ENCODE measurements at regions not wholly inside any gene's neighbourhood (a gene's known extent, or its start where the extent isn't known, plus 50 kb on each side); places are given as distances from the start of the nearest gene placed in this dataset.

DNA sequence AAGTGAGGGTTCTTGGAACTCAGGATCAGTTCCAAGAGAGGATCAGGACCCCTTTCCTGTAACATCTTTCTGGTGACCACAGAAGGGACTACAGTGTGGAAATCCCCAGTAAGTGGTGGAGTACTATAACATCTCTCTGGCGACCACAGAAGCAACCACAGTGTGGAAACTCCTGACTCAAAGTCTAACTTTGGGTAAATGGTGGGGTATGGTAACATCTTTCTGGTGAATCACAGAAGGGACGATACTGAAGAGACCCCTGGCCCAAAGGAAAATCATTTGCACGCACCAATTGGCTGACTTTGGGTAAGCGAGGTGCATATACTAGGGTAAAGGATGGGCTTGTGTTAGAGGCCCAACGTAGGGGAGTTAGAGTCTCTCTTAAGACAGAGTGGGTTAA lies 56.3 kb upstream of the GULP1 start:
- no peak for DNase-seq

GRCh38 chr2:188238386-188238785 lies 53.3 kb upstream of the GULP1 start:
- no peak for DNase-seq
